ENCODE measurements at regions not wholly inside any gene's neighbourhood (a gene's known extent, or its start where the extent isn't known, plus 50 kb on each side); places are given as distances from the start of the nearest gene placed in this dataset.

DNA sequence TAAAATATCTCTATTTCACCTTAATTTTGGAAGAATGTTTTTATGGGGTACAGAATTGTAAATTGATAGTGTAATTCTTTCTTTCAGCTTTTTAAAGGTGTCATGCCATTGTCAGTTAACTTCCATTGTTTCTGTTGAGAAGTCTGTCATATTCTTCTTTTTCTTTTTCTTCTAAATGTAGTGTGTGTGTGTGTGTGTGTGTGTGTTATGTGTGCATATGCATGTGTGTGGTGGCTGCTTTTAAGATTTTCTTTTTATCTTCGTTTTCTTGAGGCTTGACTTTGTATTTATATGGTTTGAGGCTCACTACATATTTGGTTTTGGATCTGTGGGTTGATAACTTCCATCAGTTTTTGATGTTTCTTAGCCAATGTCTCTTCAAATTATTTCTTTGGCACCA, 176.5 kb downstream of the OGFRL1 start:
- peaks cover 0 to 17% (median 6%) of the 10 kb centered on the region in 4 donors for H3K4me1 ChIP-seq
- H3K27me3 ChIP-seq: no peaks in the 10 kb centered on the region
- no peak overlapping the region for H3K27ac ChIP-seq
- TF ChIP-seq, protein P1, sequence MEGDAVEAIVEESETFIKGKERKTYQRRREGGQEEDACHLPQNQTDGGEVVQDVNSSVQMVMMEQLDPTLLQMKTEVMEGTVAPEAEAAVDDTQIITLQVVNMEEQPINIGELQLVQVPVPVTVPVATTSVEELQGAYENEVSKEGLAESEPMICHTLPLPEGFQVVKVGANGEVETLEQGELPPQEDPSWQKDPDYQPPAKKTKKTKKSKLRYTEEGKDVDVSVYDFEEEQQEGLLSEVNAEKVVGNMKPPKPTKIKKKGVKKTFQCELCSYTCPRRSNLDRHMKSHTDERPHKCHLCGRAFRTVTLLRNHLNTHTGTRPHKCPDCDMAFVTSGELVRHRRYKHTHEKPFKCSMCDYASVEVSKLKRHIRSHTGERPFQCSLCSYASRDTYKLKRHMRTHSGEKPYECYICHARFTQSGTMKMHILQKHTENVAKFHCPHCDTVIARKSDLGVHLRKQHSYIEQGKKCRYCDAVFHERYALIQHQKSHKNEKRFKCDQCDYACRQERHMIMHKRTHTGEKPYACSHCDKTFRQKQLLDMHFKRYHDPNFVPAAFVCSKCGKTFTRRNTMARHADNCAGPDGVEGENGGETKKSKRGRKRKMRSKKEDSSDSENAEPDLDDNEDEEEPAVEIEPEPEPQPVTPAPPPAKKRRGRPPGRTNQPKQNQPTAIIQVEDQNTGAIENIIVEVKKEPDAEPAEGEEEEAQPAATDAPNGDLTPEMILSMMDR (IDR thresholded peaks at IDR 0.05): no peak
- TF ChIP-seq POLR2A (IDR thresholded peaks at IDR 0.05): no peak
- no peak for TF ChIP-seq EP300 (IDR thresholded peaks at IDR 0.05)
- peaks cover 0 to 24% (median 2%) of the 10 kb centered on the region in 4 donors for H3K9me3 ChIP-seq
- 49 to 50% methylated on average over 1 of the region's 1 CpG for WGBS, 2 donors
- no peak for DNase-seq (ENCODE audit: low spot score in 2 of 2)
- H3K4me3 ChIP-seq: no peak overlapping the region
- H3K36me3 ChIP-seq: no peaks in the 10 kb centered on the region

DNA sequence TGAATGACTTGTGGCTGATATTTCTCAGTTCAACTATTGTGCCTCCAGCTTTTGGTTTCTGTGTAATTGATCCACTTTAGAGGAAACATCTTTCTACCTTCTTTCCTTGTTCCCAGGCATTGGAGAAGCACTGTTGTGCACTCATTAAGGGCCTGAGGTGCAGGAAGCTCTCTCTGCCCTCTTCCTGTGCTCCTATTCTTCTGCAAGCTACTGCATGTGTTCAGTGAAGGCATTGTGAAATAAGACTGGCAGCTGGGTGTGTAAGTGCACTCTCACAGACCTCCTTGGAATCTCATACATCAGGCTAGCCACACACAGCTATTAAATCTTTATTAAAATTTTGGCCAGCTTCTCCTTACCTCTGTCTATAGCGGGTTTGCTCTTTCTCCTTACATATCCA, 177.8 kb downstream of the OGFRL1 start:
- Histone ChIP-seq H3K4me1 (peaks cover 0 to 17% (median 6%) of the 10 kb centered on the region in 4 donors), H3K27ac (no peak overlapping the region), H3K36me3 (no peaks in the 10 kb centered on the region), H3K4me3 (no peak overlapping the region), H3K27me3 (no peaks in the 10 kb centered on the region), H3K9me3 (peaks cover 0 to 24% (median 2%) of the 10 kb centered on the region in 4 donors)
- TF ChIP-seq POLR2A (IDR thresholded peaks at IDR 0.05) (no peak), EP300 (IDR thresholded peaks at IDR 0.05) (no peak)
- TF ChIP-seq, protein P1 (IDR thresholded peaks at IDR 0.05): no peak
- WGBS, 2 donors: 93 to 95% methylated on average over 1 of the region's 1 CpG
- DNase-seq (ENCODE audit: low spot score in 2 of 2): no peak

DNA sequence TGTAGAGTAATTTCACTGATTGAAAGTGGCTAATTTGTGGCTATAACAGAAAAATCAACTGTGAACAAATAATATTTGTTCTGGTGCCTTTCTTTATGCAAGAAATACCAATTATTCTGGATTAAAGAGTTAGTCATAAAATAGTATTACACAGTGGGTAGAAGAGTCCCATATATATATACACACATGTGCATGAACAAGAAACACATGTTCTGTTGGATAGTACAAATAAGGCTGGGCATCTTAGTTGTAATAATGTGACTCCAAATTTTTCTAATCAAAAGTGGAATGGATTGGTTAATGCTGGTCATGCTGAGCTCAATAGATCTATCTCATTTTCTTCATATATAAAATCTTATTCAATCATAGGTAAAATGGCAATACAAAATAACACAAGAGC, 179.4 kb downstream of the OGFRL1 start:
- TF ChIP-seq, protein P1 (IDR thresholded peaks at IDR 0.05): no peak
- TF ChIP-seq EP300 (IDR thresholded peaks at IDR 0.05) (no peak), POLR2A (IDR thresholded peaks at IDR 0.05) (no peak)
- peak overlapping the region in 2 of 4 donors; percentile 78 to 95 for H3K27ac ChIP-seq
- no peaks in the 10 kb centered on the region for H3K36me3 ChIP-seq
- no peaks in the 10 kb centered on the region for H3K27me3 ChIP-seq
- H3K4me1 ChIP-seq: peaks cover 0 to 17% (median 6%) of the 10 kb centered on the region in 4 donors
- DNase-seq (ENCODE audit: low spot score in 2 of 2): no peak
- no peak overlapping the region for H3K4me3 ChIP-seq
- peaks cover 0 to 24% (median 2%) of the 10 kb centered on the region in 4 donors for H3K9me3 ChIP-seq

DNA sequence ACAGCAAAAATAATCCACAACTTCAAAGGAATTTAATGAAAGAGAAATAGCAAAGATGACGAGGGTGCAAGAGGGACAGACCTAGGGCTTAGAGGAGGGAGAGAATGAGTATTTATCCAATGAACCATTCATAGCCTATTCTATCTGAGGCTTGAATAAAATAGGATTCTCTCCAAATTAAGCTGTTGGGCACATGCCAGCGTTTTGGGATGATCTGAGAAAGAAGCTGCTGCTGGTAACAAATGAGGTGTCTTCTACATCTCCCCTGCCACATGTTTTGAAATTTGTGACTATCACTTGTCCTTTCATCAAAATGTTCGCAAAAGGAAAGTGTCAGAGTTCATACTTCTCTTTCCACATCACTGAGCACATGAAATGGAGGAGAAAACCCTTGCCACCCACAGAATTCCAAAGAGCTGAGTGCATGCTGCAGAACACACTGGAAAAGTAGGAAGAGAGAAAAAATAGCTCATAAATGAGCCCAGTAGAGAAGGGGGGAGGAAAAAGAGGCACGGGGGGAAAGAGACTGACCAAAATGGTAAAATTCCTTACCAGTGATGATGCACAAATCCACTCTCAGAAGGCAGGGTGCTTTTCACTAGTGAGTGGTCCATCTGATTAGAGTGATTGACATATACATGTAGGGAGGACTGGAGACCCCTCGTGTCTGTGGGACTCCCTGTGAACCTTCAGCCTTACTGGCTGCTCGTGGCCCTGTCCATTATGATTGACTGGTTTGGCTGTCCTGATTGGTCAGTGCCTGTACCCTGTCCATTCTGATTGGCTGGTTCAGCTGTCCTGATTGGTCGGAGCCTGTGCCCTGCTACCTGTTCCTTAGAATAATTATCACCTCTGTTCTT, 180.5 kb downstream of the OGFRL1 start:
- Histone ChIP-seq H3K9me3 (peaks cover 0 to 22% (median 2%) of the 10 kb centered on the region in 4 donors), H3K27me3 (no peaks in the 10 kb centered on the region), H3K27ac (peak overlapping the region; percentile 46 to 95 (median 68)), H3K4me3 (peak overlapping the region in 1 of 4 donors; percentile 33), H3K4me1 (peaks cover 0 to 20% (median 6%) of the 10 kb centered on the region in 4 donors), H3K36me3 (no peaks in the 10 kb centered on the region)
- DNase-seq (ENCODE audit: low spot score in 2 of 2): no peak
- 29 to 45% methylated on average over 7 of the region's 7 CpGs for WGBS, 2 donors
- TF ChIP-seq EP300 (IDR thresholded peaks at IDR 0.05): peak; percentile 36 to 75
- TF ChIP-seq, protein P1 (IDR thresholded peaks at IDR 0.05): no peak

DNA sequence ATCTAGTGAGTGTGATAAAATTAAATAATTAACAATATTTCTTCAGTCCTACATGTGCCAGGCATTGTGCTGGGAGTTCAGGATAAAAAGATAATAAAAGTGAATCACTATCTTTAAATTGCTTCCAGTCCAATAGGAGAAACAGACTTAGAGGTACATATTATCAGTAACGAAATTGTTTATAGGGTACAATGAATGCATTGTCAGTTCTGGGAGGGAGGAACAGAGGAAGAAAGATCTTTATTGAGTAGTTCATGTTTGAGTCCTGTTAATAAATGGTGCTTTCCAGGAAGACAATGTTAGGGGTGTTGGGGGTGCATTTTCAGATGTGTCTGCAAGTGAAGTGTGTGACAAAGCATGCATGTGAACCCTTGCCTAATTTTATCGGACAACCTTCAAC, 183.1 kb downstream of the OGFRL1 start:
- Histone ChIP-seq H3K9me3 (no peaks in the 10 kb centered on the region), H3K27me3 (no peaks in the 10 kb centered on the region), H3K36me3 (no peaks in the 10 kb centered on the region), H3K4me1 (peaks cover 0 to 27% (median 6%) of the 10 kb centered on the region in 4 donors), H3K4me3 (no peak overlapping the region), H3K27ac (peak overlapping the region in 1 of 4 donors; percentile 95)
- TF ChIP-seq EP300 (IDR thresholded peaks at IDR 0.05) (no peak), POLR2A (IDR thresholded peaks at IDR 0.05) (no peak)
- DNase-seq (ENCODE audit: low spot score in 2 of 2): no peak
- 63 to 65% methylated on average over 2 of the region's 2 CpGs for WGBS, 2 donors
